ENCODE measurements at regions not wholly inside any gene's neighbourhood (a gene's known extent, or its start where the extent isn't known, plus 50 kb on each side); places are given as distances from the start of the nearest gene placed in this dataset.

- DNase-seq (ENCODE audit: extremely low spot score), result no peak
- POLR2A ChIA-PET, result no interaction called here
Observed at GRCh38 chr2:23120161-23120560, 264.8 kb upstream of the KLHL29 start.

GRCh38 chr2:23121968-23122648, 262.9 kb upstream of the KLHL29 start:
- ChIA-PET POLR2A (no interaction called here), CTCF (interaction anchor here (0.6 kb wide), 1 partner anchor 225 kb away, joined by 3 read pairs; no protein-coding TSS in a partner anchor)
- DNase-seq (ENCODE audit: extremely low spot score), result no peak
- TF ChIP-seq SP1 (IDR thresholded peaks at IDR 0.05), result no peak
- TF ChIP-seq LEF1 (IDR thresholded peaks at IDR 0.05; ENCODE audit: borderline replicate concordance), result no peak
- TF ChIP-seq NFRKB (IDR thresholded peaks at IDR 0.05), result no peak
- TF ChIP-seq TARDBP (IDR thresholded peaks at IDR 0.05), result no peak
- no peak for TF ChIP-seq ELF4 (IDR thresholded peaks at IDR 0.05)

More at GRCh38 chr2:23120161-23120560, 264.8 kb upstream of the KLHL29 start:
- CTCF ChIA-PET, result no interaction called here
- no peak for TF ChIP-seq L3MBTL2 (conservative IDR thresholded peaks at IDR 0.05)
- TF ChIP-seq FOXK2 (IDR thresholded peaks at IDR 0.05), result no peak
- TF ChIP-seq SP1 (IDR thresholded peaks at IDR 0.05), result no peak
- no peak for TF ChIP-seq SUZ12 (IDR thresholded peaks at IDR 0.05)
- TF ChIP-seq ZNF384 (IDR thresholded peaks at IDR 0.05), result no peak
- TF ChIP-seq FOXA1 (IDR thresholded peaks at IDR 0.05), result no peak
- TF ChIP-seq ARNT (IDR thresholded peaks at IDR 0.05), result no peak
- TF ChIP-seq PKNOX1 (IDR thresholded peaks at IDR 0.05), result no peak
- no peak for TF ChIP-seq LEF1 (IDR thresholded peaks at IDR 0.05; ENCODE audit: borderline replicate concordance)
- no peak for TF ChIP-seq HDGF (IDR thresholded peaks at IDR 0.05; ENCODE audit: borderline replicate concordance)
- no peak for TF ChIP-seq NFRKB (IDR thresholded peaks at IDR 0.05)
- TF ChIP-seq TARDBP (IDR thresholded peaks at IDR 0.05), result no peak
- no peak for TF ChIP-seq CTBP1 (IDR thresholded peaks at IDR 0.05; ENCODE audit: borderline replicate concordance)
- no peak for TF ChIP-seq BHLHE40 (IDR thresholded peaks at IDR 0.05; ENCODE audit: borderline replicate concordance)

- no peak for TF ChIP-seq ZNF384 (IDR thresholded peaks at IDR 0.05)
- TF ChIP-seq FOXK2 (IDR thresholded peaks at IDR 0.05), result no peak
- no peak for TF ChIP-seq NFRKB (IDR thresholded peaks at IDR 0.05)
- no peak for TF ChIP-seq TARDBP (IDR thresholded peaks at IDR 0.05)
- TF ChIP-seq SUZ12 (IDR thresholded peaks at IDR 0.05), result no peak
- no peak for TF ChIP-seq ARNT (IDR thresholded peaks at IDR 0.05)
- no peak for TF ChIP-seq HDGF (IDR thresholded peaks at IDR 0.05; ENCODE audit: borderline replicate concordance)
- no peak for TF ChIP-seq CTBP1 (IDR thresholded peaks at IDR 0.05; ENCODE audit: borderline replicate concordance)
- no peak for TF ChIP-seq SP1 (IDR thresholded peaks at IDR 0.05)
- no peak for TF ChIP-seq ELF4 (IDR thresholded peaks at IDR 0.05)
- TF ChIP-seq L3MBTL2 (conservative IDR thresholded peaks at IDR 0.05), result no peak
- POLR2A ChIA-PET, result no interaction called here
- CTCF ChIA-PET, result interaction anchor here (0.6 kb wide), 1 partner anchor 226 kb away, joined by 3 read pairs; no protein-coding TSS in a partner anchor
- DNase-seq (ENCODE audit: extremely low spot score), result no peak
Observed at GRCh38 chr2:23122681-23123215, 262.2 kb upstream of the KLHL29 start.

- TF ChIP-seq TARDBP (IDR thresholded peaks at IDR 0.05) (no peak), NFRKB (IDR thresholded peaks at IDR 0.05) (no peak), CTBP1 (IDR thresholded peaks at IDR 0.05; ENCODE audit: borderline replicate concordance) (no peak), SUZ12 (IDR thresholded peaks at IDR 0.05) (no peak), L3MBTL2 (conservative IDR thresholded peaks at IDR 0.05) (no peak), HDGF (IDR thresholded peaks at IDR 0.05; ENCODE audit: borderline replicate concordance) (no peak), FOXM1 (IDR thresholded peaks at IDR 0.05; ENCODE audit: borderline replicate concordance) (no peak), PKNOX1 (IDR thresholded peaks at IDR 0.05) (no peak), ELF4 (IDR thresholded peaks at IDR 0.05) (no peak)
- DNase-seq (ENCODE audit: extremely low spot score), result no peak
- ChIA-PET POLR2A (no interaction called here), CTCF (no interaction called here)
Observed at GRCh38 chr2:23123686-23124085, 261.3 kb upstream of the KLHL29 start.

GRCh38 chr2:23124214-23124750, 260.7 kb upstream of the KLHL29 start:
- TF ChIP-seq SUZ12 (IDR thresholded peaks at IDR 0.05) (no peak), FOXK2 (IDR thresholded peaks at IDR 0.05) (no peak), SP1 (IDR thresholded peaks at IDR 0.05) (no peak), ELF4 (IDR thresholded peaks at IDR 0.05) (no peak), NFRKB (IDR thresholded peaks at IDR 0.05) (no peak)
- DNase-seq (ENCODE audit: extremely low spot score), result no peak
- CTCF ChIA-PET, result no interaction called here
- POLR2A ChIA-PET, result no interaction called here

- TF ChIP-seq HDGF (IDR thresholded peaks at IDR 0.05; ENCODE audit: borderline replicate concordance), result no peak
- TF ChIP-seq CTBP1 (IDR thresholded peaks at IDR 0.05; ENCODE audit: borderline replicate concordance), result no peak
- no peak for TF ChIP-seq FOXM1 (IDR thresholded peaks at IDR 0.05; ENCODE audit: borderline replicate concordance)
- no peak for TF ChIP-seq BHLHE40 (IDR thresholded peaks at IDR 0.05; ENCODE audit: borderline replicate concordance)
- no peak for TF ChIP-seq L3MBTL2 (conservative IDR thresholded peaks at IDR 0.05)
- TF ChIP-seq SUZ12 (IDR thresholded peaks at IDR 0.05), result no peak
- no peak for TF ChIP-seq PKNOX1 (IDR thresholded peaks at IDR 0.05)
- no peak for TF ChIP-seq FOXA1 (IDR thresholded peaks at IDR 0.05)
- TF ChIP-seq ARNT (IDR thresholded peaks at IDR 0.05), result no peak
- no peak for TF ChIP-seq ELF4 (IDR thresholded peaks at IDR 0.05)
- no peak for TF ChIP-seq SP1 (IDR thresholded peaks at IDR 0.05)
- ChIA-PET CTCF (no interaction called here), POLR2A (no interaction called here)
Observed at GRCh38 chr2:23127465-23127864, 257.5 kb upstream of the KLHL29 start.

More at GRCh38 chr2:23127465-23127864, 257.5 kb upstream of the KLHL29 start:
- DNase-seq (ENCODE audit: extremely low spot score), result no peak
